Prostate gland (tissue), 2 donors: ENCODE measurements at regions not wholly inside any gene's neighbourhood (a gene's known extent, or its start where the extent isn't known, plus 50 kb on each side); places are given as distances from the start of the nearest gene placed in this dataset.

ENCODE experiments used
- CTCF ChIP-seq, 4 experiments: fragments of 200-600 bp in 2 of 4; fragments of 450-650 bp in 2 of 4; sonication (generic) in 2 of 4; IDR thresholded peaks; 1 replicate in 3 of 4; 2 replicates in 1 of 4; pipeline ENCODE4 v1.5.1; 2016 to 2019; ENCODE audit warnings: antibody characterized with exemption in 4 of 4, mild to moderate bottlenecking in 2 of 4, moderate library complexity in 2 of 4
- POLR2A ChIP-seq: fragments of 450-650 bp; IDR thresholded peaks from one replicate; pipeline ENCODE4 v1.6.1; 2016; ENCODE audit warnings: antibody characterized with exemption, mild to moderate bottlenecking
- POLR2AphosphoS5 ChIP-seq: sonication (generic); formaldehyde crosslinking; IDR thresholded peaks from one replicate; pipeline ENCODE4 v1.6.1; 2017; ENCODE audit warnings: antibody characterized with exemption

GRCh38 chr18:78304192-78305164, 675.1 kb upstream of the SALL3 start:
- no peak for TF ChIP-seq CTCF (IDR thresholded peaks at IDR 0.05)
- TF ChIP-seq POLR2A: no peak
- no peak for TF ChIP-seq POLR2AphosphoS5
